ENCODE measurements at regions not wholly inside any gene's neighbourhood (a gene's known extent, or its start where the extent isn't known, plus 50 kb on each side); places are given as distances from the start of the nearest gene placed in this dataset.

DNA sequence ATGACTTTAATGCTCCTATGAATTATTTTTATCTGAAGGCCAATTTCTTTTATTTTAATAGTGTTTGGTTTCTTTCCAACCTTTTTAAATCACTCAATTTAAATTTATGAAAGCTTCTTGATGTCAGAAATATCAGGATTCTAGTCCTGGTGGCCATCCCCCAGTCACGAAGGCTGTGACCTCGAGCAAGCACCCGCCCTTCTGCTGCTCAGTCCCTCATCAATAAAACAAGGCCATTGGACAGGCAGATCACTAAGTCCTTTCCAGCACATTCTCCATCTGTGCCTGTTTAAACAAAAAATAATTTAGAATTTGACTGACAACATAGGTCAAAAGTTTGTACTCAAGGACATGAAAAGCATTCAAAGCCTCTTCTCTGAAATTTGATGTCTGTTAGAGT lies 483.6 kb upstream of the VRK2 start:
- Histone ChIP-seq H3K4me3 (ENCODE audit: low read depth, low read length) (no peak overlapping the region), H3K36me3 (replicated peaks) (no peaks in the 10 kb centered on the region), H3K27ac (no peak overlapping the region), H3K27me3 (replicated peaks) (no peaks in the 10 kb centered on the region)
- DNase-seq, result no peak
- TF ChIP-seq CTCF (IDR thresholded peaks at IDR 0.05; ENCODE audit: low read depth, low read length, missing control alignments), result no peak
- in situ Hi-C loops (cut with HindIII; ENCODE audit: low pct_ligation_motif_present, low sequenced_read_pairs), result no loop called here

- no peak for DNase-seq
- H3K27me3 ChIP-seq (replicated peaks), result no peaks in the 10 kb centered on the region
- H3K27ac ChIP-seq, result no peak overlapping the region
- no peak overlapping the region for H3K4me3 ChIP-seq (ENCODE audit: low read depth, low read length)
- no peaks in the 10 kb centered on the region for H3K36me3 ChIP-seq (replicated peaks)
- in situ Hi-C loops (cut with HindIII; ENCODE audit: low pct_ligation_motif_present, low sequenced_read_pairs), result no loop called here
- TF ChIP-seq CTCF (IDR thresholded peaks at IDR 0.05; ENCODE audit: low read depth, low read length, missing control alignments), result no peak
Measured at GRCh38 chr2:57567245-57567644, 479.4 kb upstream of the VRK2 start.

DNA sequence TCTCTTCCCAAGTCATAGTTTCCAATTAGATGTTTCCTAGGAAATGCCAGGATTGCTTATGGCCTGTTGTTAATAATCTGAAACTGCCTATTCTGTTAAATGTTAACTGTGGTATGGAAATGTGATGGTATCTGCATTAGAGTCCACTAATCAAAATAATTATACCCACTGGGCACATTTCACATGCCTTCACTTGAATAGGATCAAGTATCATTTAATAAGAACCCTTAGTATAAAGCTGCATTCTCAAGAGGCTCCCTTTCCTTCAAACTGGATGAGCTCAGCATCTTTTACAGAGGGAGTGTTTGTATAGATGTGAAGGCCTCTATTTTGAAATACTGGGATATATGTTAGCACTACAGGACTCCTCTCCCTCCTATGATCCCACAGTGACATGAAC lies 477.2 kb upstream of the VRK2 start:
- in situ Hi-C loops (cut with HindIII; ENCODE audit: low pct_ligation_motif_present, low sequenced_read_pairs), result no loop called here
- Histone ChIP-seq H3K4me3 (ENCODE audit: low read depth, low read length) (no peak overlapping the region), H3K36me3 (replicated peaks) (no peaks in the 10 kb centered on the region), H3K27ac (no peak overlapping the region), H3K27me3 (replicated peaks) (no peaks in the 10 kb centered on the region)
- no peak for DNase-seq
- TF ChIP-seq CTCF (IDR thresholded peaks at IDR 0.05; ENCODE audit: low read depth, low read length, missing control alignments), result no peak

GRCh38 chr2:57570961-57571360 lies 475.6 kb upstream of the VRK2 start:
- in situ Hi-C loops (cut with HindIII; ENCODE audit: low pct_ligation_motif_present, low sequenced_read_pairs), result no loop called here
- DNase-seq, result no peak
- no peak for TF ChIP-seq CTCF (IDR thresholded peaks at IDR 0.05; ENCODE audit: low read depth, low read length, missing control alignments)
- Histone ChIP-seq H3K27me3 (replicated peaks) (no peaks in the 10 kb centered on the region), H3K4me3 (ENCODE audit: low read depth, low read length) (no peak overlapping the region), H3K36me3 (replicated peaks) (no peaks in the 10 kb centered on the region), H3K27ac (no peak overlapping the region)

GRCh38 chr2:57575700-57576268 lies 470.8 kb upstream of the VRK2 start:
- in situ Hi-C loops (cut with HindIII; ENCODE audit: low pct_ligation_motif_present, low sequenced_read_pairs), result no loop called here

More at GRCh38 chr2:57575700-57576268, 470.8 kb upstream of the VRK2 start:
- DNase-seq, result no peak
- TF ChIP-seq CTCF (IDR thresholded peaks at IDR 0.05; ENCODE audit: low read depth, low read length, missing control alignments), result no peak
- H3K27me3 ChIP-seq (replicated peaks), result no peaks in the 10 kb centered on the region
- H3K27ac ChIP-seq, result no peak overlapping the region
- no peaks in the 10 kb centered on the region for H3K36me3 ChIP-seq (replicated peaks)
- no peak overlapping the region for H3K4me3 ChIP-seq (ENCODE audit: low read depth, low read length)
